Adipocyte (in vitro differentiated cells): ENCODE measurements at regions not wholly inside any gene's neighbourhood (a gene's known extent, or its start where the extent isn't known, plus 50 kb on each side); places are given as distances from the start of the nearest gene placed in this dataset.

Experiments used
- DNase-seq: peaks from one replicate; pipeline ENCODE4 v3.0.0-alpha.2; 2015; ENCODE audit warnings: low read depth
- H3K27me3 ChIP-seq: replicated peaks from 2 replicates; pipeline ENCODE4 v1.7.0; 2013; ENCODE audit warnings: mild to moderate bottlenecking, low read length, moderate library complexity; ENCODE audit not compliant: control insufficient read depth, insufficient read depth
- H3K36me3 ChIP-seq: 2 replicates; pipeline ENCODE4 v1.7.0; 2013; ENCODE audit warnings: low read length, mild to moderate bottlenecking, moderate library complexity; ENCODE audit not compliant: control insufficient read depth, insufficient read depth, severe bottlenecking
- H3K4me1 ChIP-seq: 2 replicates; pipeline ENCODE4 v1.7.0; 2013; ENCODE audit warnings: mild to moderate bottlenecking, low read length, moderate library complexity; ENCODE audit not compliant: control insufficient read depth, insufficient read depth
- H3K4me3 ChIP-seq: 2 replicates; pipeline ENCODE4 v1.7.0; 2013; ENCODE audit warnings: mild to moderate bottlenecking, low read length, moderate library complexity
- H3K9ac ChIP-seq: 2 replicates; pipeline ENCODE4 v1.7.0; 2013; ENCODE audit warnings: mild to moderate bottlenecking, low read length, moderate library complexity
- H3K9me3 ChIP-seq: 2 replicates; pipeline ENCODE4 v1.7.0; 2013; ENCODE audit warnings: mild to moderate bottlenecking, low read length, moderate library complexity; ENCODE audit not compliant: control insufficient read depth

DNA sequence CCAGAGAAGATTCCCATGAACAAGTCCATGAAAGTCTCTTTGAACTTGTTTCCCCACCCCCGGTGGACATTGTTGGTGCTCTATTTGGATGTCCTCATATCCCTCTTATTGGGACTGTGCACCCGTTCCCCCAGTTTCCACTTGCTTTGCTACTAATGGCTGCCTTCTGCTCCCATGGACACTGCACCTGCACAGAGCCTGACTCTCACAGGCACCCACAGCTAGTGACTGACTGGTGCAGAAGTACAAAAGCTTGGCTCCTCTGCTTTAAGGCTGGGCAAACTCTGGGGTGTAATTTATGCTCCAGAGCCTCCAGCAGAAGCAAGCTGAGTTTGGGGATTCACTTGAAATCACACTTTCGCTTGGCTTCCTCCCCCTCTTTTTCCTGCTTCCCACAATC lies 239.9 kb upstream of the BTBD3 start:
- Histone ChIP-seq H3K27me3 (peaks cover 6% of the 10 kb centered on the region), H3K36me3 (no peaks in the 10 kb centered on the region), H3K9me3 (no peaks in the 10 kb centered on the region), H3K4me1 (peaks cover 3% of the 10 kb centered on the region), H3K4me3 (no peak overlapping the region), H3K9ac (no peak overlapping the region)
- DNase-seq, result no peak

DNA sequence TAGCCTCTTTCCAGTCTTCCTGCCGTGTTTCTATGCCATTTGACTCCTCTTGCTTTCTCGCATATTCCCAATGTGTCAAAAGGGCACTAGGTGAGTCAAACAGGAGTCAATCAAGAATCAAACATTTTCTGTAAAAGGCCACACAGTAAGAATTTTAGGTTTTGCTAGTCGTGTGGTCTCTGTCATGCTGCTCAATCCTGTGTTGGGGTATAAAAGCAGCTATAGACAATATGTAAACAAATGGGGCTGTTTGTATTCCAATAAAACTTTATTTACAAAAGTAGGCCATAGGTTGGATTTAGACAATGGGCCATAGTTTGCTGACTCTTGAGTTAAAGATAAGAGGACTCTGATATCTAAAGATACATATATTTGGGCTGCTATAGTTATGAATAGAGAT lies 235.4 kb upstream of the BTBD3 start:
- Histone ChIP-seq H3K4me3 (no peak overlapping the region), H3K4me1 (no peaks in the 10 kb centered on the region), H3K36me3 (no peaks in the 10 kb centered on the region), H3K9me3 (no peaks in the 10 kb centered on the region), H3K9ac (no peak overlapping the region), H3K27me3 (peaks cover 14% of the 10 kb centered on the region)
- no peak for DNase-seq

DNA sequence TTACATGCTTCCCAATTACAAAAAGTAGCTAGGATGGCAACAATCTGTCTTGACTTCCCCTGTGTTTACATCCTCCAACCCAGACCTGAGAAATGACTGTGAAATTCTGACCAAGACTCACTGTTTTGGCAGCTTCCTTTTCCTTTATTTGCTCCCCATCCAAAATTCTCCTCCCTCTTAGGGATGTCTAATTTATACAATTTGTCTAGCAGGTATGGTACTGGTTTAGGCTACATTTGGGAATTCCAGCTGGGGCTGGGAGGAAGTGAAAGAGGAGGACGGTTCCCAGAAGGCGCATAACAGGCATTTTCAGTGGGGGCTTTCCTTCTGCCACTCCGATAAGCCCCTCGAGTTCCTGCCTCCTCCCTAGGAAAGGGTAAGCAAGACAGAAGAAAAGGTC lies 231.5 kb upstream of the BTBD3 start:
- no peak for DNase-seq
- no peak overlapping the region for H3K9ac ChIP-seq
- no peak overlapping the region for H3K4me3 ChIP-seq
- no peaks in the 10 kb centered on the region for H3K36me3 ChIP-seq
- peaks cover 24% of the 10 kb centered on the region for H3K27me3 ChIP-seq
- H3K4me1 ChIP-seq, result no peaks in the 10 kb centered on the region
- no peaks in the 10 kb centered on the region for H3K9me3 ChIP-seq

GRCh38 chr20:11686820-11687543 lies 230.7 kb upstream of the BTBD3 start:
- Histone ChIP-seq H3K36me3 (no peaks in the 10 kb centered on the region), H3K9me3 (no peaks in the 10 kb centered on the region), H3K4me1 (no peaks in the 10 kb centered on the region), H3K9ac (no peak overlapping the region), H3K27me3 (peaks cover 24% of the 10 kb centered on the region), H3K4me3 (peak overlapping the region; percentile 69)
- DNase-seq, result peak; percentile 7

DNA sequence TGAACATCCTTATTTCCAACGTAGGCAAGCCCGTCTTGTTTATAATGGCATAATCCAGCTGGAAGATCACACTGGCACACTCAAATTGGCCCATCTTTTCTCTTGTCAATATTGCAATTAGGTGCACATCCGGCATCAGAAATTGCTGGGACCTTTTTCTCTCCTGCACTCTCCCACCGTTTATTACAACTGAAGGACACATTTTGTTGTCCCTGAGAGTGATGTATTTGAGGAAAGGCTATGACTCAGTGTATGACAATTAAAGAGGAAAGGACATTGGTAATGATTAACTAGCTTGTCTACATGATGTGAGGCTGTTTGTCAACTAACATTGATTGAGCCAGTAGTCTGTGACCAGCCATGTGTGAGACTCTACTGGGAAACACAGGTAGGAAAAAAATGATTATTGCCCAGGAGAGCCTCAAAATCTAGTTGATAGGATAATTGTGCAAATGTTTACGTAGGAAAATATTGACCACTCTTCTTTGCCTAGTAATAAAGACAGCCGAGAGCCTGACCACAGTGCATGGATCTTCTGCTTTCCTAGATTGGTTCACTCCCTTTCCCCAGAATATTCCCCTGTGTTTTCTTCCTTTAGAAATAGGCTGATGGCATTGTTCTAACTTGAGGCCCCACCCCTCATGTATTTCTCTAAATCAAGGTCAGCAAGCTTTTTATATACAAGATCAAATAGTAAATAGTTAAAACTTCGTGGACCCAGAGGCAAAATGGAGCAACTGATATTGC lies 230.0 kb upstream of the BTBD3 start:
- Histone ChIP-seq H3K9me3 (no peaks in the 10 kb centered on the region), H3K27me3 (peaks cover 24% of the 10 kb centered on the region), H3K36me3 (no peaks in the 10 kb centered on the region), H3K4me1 (no peaks in the 10 kb centered on the region), H3K4me3 (no peak overlapping the region), H3K9ac (no peak overlapping the region)
- no peak for DNase-seq

DNA sequence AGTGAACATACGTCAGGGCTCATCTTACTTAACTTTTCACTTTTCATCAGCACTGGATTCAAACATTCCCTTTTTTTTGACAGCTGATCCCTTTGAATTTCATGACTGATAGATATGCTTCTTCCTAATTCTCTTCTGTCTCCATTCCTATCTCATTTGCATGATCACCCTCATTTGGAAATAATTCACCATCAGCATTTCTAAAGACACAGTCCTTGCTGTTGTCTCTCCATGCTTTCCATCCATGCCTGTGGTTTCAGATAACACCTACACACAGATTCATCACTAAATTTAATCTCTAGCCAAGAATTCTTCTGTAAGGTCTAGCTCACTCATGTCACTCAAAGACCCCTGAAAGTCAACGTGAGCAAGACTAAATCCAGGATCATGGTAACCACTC lies 228.4 kb upstream of the BTBD3 start:
- no peaks in the 10 kb centered on the region for H3K9me3 ChIP-seq
- no peak overlapping the region for H3K4me3 ChIP-seq
- peaks cover 24% of the 10 kb centered on the region for H3K27me3 ChIP-seq
- no peaks in the 10 kb centered on the region for H3K4me1 ChIP-seq
- H3K36me3 ChIP-seq, result no peaks in the 10 kb centered on the region
- no peak overlapping the region for H3K9ac ChIP-seq
- DNase-seq, result no peak

GRCh38 chr20:11691766-11692165 lies 225.9 kb upstream of the BTBD3 start:
- H3K4me1 ChIP-seq, result no peaks in the 10 kb centered on the region
- no peaks in the 10 kb centered on the region for H3K36me3 ChIP-seq
- no peak overlapping the region for H3K4me3 ChIP-seq
- peaks cover 15% of the 10 kb centered on the region for H3K27me3 ChIP-seq
- DNase-seq, result no peak
- no peaks in the 10 kb centered on the region for H3K9me3 ChIP-seq
- H3K9ac ChIP-seq, result no peak overlapping the region

- no peaks in the 10 kb centered on the region for H3K9me3 ChIP-seq
- peaks cover 7% of the 10 kb centered on the region for H3K27me3 ChIP-seq
- no peak for DNase-seq
- H3K36me3 ChIP-seq, result no peaks in the 10 kb centered on the region
- no peak overlapping the region for H3K4me3 ChIP-seq
- H3K9ac ChIP-seq, result no peak overlapping the region
- H3K4me1 ChIP-seq, result no peaks in the 10 kb centered on the region
These were observed 225.1 kb upstream of the BTBD3 start for GRCh38 chr20:11692567-11692966.

DNA sequence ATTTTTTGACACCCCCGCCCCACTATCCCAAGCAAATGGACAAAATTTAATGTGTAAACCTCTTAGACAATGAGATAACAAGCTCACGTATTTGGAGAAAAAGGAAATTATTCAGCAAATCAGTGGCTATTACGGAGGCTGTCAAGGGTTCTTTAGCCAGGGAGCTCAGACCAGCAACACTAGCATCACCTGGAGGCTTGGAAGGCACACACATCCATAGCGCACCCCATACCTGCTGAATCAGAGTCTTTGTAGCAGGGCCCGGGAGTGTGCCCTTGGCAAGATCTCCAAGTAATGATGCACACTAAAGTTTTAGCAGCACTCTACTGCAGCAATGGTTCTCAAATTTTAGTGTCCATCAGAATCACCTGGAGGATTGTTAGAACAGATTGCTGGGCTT lies 223.2 kb upstream of the BTBD3 start:
- no peaks in the 10 kb centered on the region for H3K9me3 ChIP-seq
- H3K27me3 ChIP-seq, result no peaks in the 10 kb centered on the region
- DNase-seq, result no peak
- H3K4me3 ChIP-seq, result no peak overlapping the region
- H3K36me3 ChIP-seq, result no peaks in the 10 kb centered on the region
- H3K9ac ChIP-seq, result no peak overlapping the region
- H3K4me1 ChIP-seq, result no peaks in the 10 kb centered on the region

DNA sequence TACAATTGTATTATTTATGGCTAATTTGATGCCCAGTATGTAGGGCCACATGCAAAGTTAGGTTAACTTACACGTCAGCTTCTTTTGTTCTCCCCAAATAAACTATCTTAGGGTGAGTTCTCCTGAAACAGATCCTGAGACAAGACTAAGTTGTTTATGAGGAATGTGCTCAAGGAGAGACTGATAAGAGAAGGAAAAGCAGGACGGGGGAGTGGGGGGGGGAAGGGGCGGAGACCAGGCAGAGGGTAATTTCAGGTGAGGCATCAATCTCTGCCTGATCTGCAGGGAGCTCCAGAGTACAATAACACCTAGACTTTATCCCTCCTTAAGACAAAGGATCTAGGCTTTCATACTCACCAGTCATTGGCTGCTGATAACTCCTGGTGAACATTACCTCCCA lies 220.6 kb upstream of the BTBD3 start:
- Histone ChIP-seq H3K27me3 (no peaks in the 10 kb centered on the region), H3K4me1 (no peaks in the 10 kb centered on the region), H3K9me3 (no peaks in the 10 kb centered on the region), H3K4me3 (no peak overlapping the region), H3K36me3 (no peaks in the 10 kb centered on the region), H3K9ac (no peak overlapping the region)
- DNase-seq, result no peak

DNA sequence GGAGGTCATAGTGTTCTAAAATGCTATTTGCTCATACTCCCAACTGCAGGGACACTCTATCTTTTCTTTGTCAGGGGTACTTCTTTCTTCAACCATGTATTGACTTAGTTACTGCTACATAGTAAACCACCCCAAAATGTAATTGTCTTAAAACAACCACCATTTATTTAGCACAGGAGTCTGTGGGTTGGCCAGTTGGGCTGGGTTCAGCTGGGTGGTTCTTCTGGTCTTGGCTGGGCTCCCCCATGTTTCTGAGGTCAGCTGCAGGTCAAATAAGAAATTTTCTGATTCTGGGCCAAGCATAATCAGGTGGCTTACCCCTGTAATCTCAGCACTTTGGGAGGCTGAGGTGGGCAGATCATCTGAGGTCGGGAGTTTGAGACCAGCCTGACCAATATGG lies 220.0 kb upstream of the BTBD3 start:
- H3K4me1 ChIP-seq, result no peaks in the 10 kb centered on the region
- no peak overlapping the region for H3K9ac ChIP-seq
- H3K36me3 ChIP-seq, result no peaks in the 10 kb centered on the region
- no peak overlapping the region for H3K4me3 ChIP-seq
- no peaks in the 10 kb centered on the region for H3K27me3 ChIP-seq
- H3K9me3 ChIP-seq, result no peaks in the 10 kb centered on the region
- DNase-seq, result no peak
